HG03135 (cell line): ENCODE measurements at regions not wholly inside any gene's neighbourhood (a gene's known extent, or its start where the extent isn't known, plus 50 kb on each side); places are given as distances from the start of the nearest gene placed in this dataset.
"Not testable (repeated sequence)": the region's sequence is repeated elsewhere in the genome, so short reads cannot be mapped to it uniquely, and the experiment has no call there.

Experiments used
- ATAC-seq: cut with Tn5 transposase; IDR thresholded peaks from one replicate; pipeline ENCODE4 v1.9.1; 2021; ENCODE audit warnings: mild to moderate bottlenecking, moderate library complexity; ENCODE audit not compliant: unreplicated experiment

DNA sequence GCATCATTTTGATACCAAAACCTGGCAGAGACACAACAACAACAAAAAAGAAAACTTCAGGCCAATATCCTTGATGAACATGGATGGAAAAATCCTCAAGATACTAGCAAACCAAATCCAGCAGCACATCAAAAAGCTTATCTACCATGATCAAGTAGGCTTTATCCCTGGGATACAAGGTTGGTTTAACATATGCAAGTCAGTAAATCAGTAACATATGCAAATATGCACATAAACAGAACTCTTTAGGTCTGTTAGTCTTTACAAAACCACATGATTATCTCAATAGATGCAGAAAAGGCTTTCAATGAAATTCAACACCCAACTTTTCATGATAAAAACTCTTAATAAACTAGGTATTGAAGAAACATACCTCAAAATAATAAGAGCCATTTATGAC, 587.5 kb upstream of the CELF4 start:
- ATAC-seq: not testable (repeated sequence)

DNA sequence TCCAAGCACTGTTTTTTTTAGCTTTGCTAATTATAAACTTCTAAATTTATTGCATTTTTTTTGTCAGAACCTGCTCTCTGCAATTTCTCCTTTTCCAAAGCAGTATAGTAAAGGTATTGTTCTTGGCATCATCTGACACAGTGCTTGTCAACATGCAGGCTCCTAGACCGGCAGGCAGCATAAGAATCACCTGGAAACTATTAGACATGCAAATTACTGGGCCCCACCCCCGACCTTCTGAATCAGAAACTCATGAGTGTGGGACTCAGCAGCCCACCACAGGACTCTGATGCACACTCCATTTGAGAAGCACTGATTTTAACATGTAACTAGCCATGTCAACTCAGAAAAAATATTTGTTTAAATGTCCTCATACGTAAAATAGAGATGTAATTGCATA, 551.1 kb upstream of the CELF4 start:
- no peak for ATAC-seq

DNA sequence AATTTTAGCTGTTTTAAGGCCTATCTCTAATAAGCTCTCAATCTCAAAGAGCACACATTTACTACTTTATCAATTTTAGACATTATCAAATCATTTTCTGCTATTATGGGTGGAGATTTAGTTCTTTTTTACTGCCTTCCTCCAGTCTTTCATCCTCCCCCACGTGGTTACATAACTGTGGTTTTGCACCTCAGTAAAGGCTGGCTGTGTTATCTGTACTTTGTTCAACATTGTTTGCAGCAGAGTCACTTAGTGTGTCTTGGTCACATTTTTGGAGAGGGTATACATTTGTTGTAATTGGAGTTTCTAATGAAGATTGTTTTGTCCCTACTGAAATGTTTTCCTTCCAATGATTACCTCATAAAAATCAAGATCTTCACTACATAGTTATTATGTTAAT, 549.6 kb upstream of the CELF4 start:
- ATAC-seq: no peak

DNA sequence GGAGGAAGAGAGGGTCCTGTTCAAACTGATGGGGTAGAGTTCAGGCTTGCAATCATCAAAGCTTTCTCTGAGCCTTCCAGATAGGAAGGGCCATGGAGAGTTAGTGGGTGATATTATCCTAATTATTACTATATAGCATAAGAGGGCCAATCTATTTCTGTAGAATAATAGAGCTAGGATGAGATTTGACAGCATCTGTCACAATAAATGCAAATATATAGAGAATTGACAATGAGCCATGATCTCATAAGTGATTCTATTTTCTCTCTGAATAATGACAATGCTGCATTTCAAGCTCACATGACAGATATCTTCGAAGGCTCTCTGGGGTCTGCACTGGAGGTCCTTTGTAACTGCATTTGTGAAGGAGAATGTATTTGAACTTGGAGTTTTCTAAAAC, 521.9 kb upstream of the CELF4 start:
- no peak for ATAC-seq

DNA sequence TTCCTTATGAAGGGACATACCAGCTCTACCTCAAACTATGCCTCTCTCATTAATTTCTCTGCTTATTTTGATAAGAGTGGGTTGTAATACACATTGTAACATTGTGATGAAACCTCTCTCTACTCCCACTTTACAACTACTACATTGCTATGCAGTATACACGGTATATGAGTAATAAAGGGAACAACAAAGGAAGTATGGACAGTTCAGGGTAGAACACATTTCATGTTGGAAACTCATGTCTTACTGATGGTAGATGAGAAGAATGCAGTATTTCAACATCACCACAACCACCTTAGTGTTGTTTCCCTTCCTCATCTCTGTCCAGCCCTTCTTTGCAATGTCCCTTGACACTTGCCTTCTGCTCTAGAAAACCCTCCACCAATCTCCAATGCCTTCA, 515.9 kb upstream of the CELF4 start:
- no peak for ATAC-seq

DNA sequence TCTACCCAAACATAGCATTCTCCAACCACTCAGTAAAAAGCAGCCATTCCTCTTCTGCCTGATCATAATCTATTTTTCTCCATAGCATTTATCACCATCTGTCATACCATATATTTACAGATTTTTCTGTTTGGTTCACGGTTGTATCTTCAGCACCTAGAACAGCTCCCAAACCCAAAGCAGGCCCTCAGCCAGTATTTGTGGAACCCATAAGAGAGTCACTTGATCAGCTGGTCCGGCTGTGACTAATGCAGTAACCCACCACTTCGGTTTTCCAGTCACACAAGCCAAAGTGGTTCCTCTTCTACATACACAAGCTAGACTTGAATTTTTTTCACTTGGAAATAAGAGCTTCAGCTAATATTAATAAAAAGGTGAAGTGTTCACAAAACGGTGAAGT, 511.6 kb upstream of the CELF4 start:
- ATAC-seq: no peak

DNA sequence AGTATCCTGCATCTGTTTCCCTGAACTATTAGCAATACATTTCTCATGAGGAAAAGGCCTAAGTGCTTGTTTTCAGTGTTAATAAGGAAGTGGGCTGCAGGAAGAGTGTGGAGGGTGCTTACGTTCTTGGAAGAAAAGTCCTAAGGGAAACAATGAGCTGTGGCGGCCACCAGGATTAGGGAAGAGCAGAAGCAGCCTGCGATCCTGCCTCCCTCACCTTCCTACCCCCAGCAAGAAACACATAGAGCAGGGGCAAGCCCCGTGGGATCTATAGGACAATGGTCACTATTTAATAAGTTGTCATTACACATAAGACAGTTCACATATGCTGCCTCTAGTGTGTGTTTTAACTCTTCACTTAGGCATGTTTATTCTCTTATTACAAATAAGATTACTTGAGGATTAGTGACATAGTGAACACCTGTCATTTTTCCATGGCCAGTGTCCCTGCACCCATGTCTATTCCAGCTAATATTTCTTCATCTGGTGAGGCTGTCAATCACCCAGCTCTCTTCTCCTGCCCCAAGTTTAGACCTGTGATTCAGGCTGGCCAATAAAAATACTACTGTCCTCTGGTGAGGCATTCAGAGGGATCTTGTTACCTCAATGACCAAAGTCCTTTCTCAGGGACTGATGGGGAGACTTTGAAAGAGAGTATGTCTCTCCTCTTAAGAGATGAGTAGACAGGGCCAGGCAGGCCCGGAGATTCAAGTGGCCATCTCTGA, 510.9 kb upstream of the CELF4 start:
- no peak for ATAC-seq

DNA sequence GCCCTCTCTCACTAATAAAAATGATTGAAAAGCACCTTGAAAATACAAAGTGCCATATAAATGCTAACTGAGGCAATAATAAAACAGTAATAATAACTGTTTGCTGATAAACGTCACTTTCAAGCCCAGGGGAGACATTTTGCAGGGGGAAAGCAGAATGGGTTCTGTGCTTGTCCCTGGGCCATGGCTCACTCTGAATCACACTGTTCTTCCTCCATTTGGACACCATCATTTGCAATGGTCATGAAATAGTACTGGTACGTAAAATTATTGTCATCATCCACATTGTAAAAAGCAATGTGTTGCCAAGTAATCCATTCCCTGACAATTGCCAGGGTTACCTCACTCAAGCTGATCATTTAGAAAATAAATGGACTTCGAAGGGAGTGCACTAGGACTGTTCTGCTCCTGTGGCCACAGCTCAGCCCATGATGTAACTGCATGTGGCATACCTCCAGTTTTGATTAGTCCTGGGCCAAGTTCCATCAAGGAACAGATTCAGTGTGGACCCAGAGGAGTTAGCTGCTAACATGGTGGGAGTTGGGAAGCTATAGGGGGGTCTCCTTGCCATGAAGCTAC, 508.8 kb upstream of the CELF4 start:
- ATAC-seq: no peak

DNA sequence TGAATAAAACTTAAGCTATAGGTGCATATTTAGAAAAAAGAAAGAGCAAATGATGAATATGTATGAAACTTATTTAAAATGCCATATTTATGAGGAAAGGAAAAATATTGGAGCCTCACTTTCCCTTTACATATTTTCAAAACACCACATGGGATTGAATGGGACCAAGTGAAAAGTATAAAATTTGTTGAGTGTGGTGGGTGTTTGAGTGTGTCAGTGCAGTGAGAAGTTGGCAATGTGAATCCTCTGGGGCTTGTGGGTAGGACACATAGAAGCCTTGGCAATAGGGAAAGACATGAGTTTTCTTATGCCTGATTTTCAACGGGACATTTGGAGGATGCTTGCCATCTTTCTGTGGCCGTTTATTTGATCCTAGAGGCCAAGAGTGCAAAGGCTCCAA, 502.2 kb upstream of the CELF4 start:
- no peak for ATAC-seq

DNA sequence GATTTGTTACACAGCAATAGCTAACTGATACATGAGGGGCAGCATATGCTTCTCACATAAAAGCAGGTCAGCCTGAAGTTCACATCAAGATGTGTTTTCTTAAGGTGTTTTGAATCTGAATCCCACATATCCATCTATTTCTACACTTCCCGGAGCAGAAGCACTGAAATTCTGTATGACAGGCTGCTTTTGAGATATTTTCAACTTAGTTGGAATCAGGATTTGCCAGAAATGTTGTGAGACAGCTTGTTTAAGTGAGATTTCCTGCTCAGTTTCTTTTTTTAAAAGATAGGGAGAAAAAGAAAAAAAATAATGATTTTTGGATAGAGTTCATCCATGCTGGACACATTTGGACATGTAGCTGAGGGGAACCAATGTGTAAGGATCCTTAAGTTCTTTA, 501.5 kb upstream of the CELF4 start:
- ATAC-seq: no peak

DNA sequence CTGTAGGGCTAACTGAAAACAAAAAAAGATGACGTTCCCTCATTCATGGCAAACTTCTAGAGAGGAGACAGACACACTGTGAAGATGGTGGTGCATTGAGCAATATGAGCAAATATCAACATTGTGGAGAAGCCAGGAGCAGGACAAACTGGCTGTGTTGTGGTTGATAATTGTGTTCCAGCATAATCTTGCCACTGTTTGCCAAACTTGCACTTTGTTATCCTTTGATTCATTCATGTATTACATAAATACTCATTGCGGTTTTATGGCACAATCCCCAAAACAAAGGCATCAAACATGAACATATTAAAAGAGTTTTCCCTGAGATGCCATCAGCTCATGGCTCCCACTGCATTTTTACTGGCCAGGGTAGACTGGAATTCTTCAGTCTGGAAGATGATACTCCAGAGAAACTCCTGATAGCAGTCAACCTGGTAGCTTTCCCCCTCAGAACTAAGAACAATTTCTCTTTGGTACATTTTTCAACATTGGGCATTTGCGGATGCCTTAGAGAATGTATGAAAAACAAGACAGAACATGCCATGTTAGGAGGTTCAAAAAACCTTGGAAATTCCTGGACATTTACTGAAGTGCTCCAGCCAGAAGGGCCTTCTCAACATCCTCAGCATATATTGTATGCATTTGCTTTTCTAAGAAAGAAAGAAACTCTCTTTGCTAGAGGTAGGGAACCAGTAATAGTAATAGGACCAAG, 487.4 kb upstream of the CELF4 start:
- ATAC-seq: no peak

DNA sequence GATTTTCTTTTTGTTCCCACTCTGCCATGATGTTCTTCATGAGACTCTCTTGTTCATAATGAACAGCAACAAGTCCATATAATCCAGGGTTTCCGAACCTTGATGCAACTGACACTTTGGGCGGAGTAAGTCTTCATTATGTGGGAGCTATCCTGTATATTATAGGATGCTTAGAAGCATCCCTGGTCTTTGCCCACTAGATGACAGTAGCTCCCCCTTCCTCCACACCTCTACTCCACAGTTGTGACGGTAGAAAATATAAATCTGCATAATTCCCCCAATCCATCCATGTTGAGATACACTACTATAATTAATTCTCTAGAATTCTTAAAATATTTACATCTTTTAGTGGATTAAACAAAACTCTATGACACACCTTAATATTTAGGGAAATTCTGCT, 482.2 kb upstream of the CELF4 start:
- ATAC-seq: no peak

DNA sequence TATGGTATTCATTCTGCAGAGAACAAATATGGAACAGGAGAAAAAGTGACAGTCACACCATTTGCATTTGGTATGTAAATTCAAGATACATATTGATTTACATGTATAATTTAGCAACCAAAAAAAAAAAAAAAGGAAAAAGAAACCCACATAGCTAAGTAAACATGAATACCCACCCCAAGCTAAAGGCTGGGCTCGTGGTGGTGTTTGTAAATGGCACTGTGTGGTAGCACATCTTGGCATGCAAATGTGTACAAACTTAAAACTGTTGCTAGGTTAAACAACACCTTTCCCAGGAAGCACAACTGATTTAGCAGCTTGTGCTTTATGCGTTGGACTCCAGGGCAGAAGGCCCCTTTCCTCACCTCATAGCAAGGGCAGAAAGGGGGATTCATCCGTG, 481.1 kb upstream of the CELF4 start:
- no peak for ATAC-seq

DNA sequence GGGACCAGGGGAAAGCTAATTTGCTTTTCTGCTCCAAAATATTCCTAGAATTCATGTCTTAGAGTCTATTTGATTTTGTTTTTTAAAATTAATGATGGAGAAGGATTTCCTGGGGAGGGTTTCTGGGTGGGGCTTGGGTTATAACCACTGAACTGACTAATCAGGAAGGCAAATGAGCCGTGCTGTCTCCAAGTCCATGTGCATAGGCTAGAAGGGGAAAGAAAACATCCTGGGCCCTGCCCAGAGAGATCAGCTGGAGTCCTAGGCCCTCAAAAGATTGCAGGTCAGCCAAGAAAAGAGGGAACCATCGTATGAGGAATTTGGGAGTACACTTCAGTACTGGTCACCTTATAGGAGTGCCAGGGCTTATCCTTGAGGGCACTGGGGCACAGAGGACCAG, 480.2 kb upstream of the CELF4 start:
- ATAC-seq: no peak

DNA sequence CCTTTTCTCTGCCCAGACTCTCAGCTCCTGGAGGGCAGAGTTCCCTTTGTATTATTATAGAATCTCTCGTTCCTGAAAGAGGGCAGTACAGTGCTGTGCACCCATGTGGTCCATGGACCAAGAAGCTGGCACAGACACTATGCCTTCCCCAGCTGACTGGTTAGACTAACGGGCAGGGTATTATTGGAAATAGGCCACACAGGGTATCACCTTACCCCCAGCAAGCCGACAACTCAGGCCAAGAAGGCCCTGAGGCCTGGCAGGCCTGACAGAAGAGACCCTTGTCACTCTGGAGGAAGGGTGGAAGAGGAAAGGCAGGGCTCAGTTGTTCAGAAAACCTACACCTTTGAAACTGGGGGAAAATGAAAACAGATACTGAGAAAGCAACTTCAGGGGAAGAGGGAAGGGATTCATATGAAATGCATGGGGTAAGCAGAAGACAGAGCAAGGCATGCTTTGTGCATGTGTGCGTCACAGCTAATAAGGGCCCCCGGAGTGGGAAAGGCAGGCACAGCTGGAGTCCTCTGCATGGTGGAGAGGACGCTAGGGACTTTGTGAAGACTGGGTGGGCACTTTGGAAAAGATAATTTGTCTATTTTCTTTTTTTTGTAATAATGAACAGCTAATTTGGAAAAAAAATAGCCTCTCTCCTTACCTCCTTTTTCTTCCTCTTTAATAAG, 476.8 kb upstream of the CELF4 start:
- ATAC-seq: no peak

DNA sequence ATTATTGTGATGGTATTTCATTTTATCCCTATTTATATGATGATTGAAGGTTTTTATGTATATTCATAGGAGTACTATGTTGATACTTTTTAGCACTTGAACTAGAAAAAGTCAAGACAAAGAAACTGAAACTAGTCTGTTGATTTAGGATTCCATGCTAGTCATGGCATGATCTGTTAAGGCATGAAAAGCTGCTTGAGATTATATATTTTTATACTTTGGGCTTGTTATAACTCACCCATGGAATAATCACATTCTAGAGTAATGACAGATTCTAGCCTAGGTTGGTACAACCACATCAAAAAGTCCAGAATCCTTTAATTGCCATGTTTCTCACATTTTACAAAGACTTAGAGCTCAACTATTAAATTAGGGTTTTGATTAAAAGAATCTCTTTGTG, 472.6 kb upstream of the CELF4 start:
- ATAC-seq: no peak

DNA sequence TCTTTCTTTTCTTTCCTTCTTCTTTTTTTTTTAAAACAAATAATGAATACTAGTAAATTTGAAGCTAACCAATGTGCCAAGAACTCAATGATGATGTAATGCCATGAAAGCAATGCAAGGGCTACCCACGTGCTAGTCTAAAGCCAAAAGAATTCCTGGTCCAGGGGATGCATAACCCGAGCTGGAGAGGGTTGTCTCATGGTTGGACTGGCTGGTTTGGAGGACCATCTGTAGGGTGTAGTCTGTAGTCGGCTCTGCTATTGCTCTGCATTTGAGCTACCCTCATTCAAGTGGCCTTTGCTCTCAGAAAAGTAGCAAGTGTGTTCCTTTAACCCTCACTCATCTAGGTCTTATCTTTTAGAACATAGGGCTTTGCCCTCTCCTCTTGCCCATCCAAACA, 469.6 kb upstream of the CELF4 start:
- ATAC-seq: no peak

DNA sequence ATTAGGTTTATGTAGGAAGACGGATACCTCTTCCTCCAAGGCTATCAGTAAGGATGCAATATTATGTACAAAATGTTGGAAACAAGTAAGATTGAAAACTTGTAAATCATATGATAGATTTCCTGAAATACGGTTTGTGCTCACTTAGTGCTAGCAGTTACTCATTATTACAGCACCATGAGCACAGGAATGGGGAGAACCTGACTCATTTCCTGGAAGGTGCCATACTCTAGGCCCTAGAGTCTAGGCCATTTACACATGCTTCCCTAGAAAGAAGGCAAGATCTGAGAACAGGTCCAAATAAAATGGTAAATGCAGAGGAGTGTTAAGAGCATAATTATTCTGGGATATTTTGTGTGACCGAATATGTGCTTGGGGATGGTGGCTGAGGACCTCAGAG, 467.7 kb upstream of the CELF4 start:
- ATAC-seq: no peak

DNA sequence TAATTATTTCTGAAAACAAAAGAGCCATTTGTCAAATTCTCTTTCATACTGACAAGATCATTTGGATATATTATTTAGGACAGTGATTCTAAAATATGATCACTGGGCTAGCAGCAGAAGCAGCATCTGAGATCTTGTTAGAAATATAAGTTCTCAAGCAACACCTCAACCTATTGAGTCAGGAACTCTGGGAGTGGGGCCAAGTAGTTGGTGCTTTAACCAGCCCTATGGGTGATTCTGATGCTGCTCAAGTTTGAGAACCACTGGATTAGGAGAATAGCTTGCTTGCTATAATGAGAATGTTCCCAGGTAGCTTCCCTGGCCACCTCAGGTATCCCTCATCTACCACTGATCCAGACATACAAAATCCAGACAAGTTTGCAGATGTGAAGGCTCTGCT, 466.9 kb upstream of the CELF4 start:
- ATAC-seq: no peak

DNA sequence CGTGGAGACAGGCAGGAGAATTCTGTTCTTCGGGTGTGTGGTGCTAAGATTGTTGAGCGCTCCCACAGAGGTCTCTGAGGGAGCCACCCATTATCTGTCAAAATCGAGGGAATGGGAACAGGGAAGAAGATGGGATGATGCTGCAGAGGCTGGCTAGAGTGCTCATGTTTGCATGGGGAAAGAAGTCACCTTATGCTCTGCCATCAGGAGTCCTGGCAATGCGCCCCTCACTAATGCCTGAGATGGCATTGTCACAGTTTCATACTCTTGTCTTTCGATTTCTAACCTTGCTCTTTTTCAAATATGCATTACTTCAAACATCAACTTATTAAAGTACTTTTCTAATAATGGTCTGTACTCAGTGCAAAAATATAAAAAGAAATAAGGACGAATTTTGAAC, 463.3 kb upstream of the CELF4 start:
- ATAC-seq: no peak

DNA sequence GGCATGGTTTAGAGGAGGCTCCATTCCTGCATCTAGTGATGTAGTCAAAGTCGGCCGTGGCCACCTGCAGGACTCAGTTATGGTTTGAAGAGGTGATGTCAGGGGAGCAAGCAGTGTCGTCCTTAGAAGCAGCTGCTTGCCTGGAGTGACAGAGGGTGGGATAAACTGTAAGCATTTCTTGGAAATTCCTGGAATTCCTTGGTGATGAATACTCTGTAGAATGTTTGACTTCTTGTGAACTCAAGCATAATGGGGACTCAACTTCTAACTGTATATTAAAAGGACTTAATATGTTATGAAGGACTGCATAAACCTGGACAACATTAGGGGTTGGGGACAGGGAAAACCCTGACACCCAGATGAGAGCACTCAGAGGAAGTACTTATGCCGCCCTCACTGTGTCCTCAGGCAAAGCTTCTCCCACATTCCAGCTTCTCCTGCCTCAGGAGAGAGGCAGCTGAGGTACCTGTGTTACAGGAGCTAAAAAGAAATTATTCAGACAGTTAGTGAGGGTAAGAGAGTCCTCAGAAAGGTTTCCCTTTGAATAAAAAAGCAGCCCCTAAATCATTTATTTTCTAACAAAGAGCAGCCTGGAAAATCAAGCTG, 459.9 kb upstream of the CELF4 start:
- no peak for ATAC-seq

DNA sequence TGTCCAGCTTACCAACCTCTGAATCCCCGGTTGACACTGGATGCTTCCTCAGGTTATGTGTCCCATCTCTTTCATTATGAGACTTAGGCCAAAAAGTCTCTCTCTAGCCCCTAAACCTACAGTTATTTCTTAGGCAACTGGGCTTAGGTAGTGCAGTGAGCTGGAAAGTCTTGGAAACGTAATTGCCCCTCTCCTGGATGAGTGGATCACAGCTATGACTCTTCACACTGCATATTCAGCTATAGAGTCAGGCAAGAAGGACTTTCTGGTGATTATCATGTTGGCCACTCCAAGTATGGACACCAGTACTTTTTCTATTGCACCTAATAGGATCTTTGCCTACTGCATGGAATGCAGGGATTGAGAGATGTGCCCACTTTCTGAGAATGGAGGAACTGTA, 458.3 kb upstream of the CELF4 start:
- no peak for ATAC-seq
